DMS153 (cell line): ENCODE measurements at regions not wholly inside any gene's neighbourhood (a gene's known extent, or its start where the extent isn't known, plus 50 kb on each side); places are given as distances from the start of the nearest gene placed in this dataset.
A peak's percentile ranks its signal among the peaks of the same experiment; 100 is the strongest.
"Not testable (repeated sequence)": the region's sequence is repeated elsewhere in the genome, so short reads cannot be mapped to it uniquely, and the experiment has no call there.

ENCODE experiments used
- DNase-seq: peaks from one replicate; lab custom pipeline; 2025; lab: John Stamatoyannopoulos, UW

DNA sequence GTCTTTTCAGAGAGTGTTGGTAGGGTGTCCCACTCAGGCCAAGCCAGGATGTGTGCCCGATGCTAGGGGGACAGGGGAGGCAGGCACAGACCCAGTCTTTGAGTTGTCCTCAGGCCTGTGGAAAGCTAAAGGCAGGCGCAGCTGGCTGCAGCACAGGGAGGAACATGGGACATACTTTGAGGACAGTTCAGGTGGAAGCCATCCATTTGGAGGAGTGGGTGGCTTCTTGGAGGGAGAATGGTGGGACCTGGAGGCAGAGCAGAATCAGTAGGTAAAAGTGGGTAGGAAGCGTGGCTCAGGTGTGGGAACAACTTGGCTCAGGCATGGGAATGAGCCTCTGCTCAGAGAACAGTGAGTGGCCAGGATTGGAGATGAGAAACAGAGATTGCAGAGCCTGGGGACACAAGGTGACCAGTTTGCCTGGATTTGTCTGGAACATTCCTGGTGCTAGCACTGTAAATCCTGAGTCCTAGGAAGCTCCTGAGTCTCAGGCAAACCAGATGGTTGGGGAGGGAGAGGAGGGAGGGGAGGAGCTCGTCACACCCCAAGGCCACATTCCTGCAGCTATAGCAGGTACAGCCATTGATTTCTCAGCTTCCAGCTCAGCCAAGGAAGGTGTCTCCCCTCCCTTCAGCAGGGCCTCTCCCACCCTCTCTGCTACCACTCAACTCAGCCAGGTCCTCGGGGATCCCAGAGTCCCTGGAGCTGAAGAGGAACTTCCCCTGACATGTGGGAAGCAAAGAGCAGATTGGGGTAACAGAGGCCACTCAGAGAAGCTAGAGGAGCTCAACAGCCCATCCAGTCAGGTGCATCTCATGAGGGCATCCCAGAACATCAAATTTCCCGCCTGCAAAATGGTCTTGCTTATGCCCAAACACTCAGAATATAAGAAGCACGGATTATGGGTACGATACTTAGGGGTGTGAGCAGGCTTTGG, 65.2 kb upstream of the TINAGL1 start:
- no peak for DNase-seq

DNA sequence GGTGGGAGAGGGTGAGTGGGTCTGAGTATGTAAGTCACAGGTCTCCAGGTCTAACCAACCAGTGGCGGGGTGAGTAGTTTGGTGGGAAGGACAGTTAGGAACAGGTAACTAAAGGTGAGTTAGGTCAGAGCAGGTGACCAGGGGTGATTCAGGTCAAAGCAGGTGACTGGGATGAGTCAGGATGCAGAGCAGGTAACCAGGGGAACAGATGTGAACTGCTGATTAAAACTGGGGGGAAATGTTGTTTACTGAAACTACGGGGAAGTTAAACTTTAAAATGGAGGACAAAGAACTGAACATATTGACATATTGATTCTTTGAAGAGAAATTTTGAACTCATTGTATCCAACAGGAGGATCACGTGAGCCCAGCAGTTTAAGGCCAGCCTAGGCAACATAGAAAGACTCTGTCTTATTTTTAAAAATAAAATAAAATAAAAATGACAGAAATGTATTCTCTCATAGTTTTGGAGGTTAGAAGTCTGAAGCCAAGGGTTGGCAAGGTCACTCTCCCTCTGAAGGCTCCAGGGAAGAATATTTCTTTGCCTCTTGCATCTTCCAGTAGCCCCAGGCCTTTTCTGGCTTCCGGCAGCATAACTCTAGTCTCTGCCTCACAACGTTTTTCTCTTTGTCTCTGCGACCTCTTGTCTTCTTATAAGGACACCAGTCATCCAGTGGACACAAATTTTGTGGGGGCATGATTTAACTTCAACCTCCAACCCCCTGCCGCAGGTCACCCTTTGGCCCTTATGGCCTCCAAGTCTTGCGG, 64.3 kb upstream of the TINAGL1 start:
- DNase-seq: peak; percentile 68

DNA sequence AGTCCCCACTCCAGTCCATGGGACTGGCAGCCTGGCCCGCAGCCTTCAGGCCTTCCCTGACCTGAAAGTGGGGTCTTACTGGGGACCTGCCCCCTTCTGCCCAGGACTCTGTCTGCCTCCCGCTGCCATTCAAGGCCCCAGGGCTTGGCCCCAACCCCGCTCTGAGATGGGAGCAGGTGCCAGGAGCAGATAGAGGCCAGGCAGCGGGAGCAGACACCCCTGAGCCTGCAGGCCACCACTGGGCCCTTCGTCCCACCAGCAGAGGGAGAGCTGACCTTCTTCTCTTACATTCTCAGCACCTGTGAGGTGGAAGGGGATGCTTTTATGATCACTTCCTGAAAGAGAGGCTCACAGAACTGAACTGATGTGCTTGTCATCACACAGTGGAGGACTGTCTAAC, 62.2 kb upstream of the TINAGL1 start:
- DNase-seq: no peak

DNA sequence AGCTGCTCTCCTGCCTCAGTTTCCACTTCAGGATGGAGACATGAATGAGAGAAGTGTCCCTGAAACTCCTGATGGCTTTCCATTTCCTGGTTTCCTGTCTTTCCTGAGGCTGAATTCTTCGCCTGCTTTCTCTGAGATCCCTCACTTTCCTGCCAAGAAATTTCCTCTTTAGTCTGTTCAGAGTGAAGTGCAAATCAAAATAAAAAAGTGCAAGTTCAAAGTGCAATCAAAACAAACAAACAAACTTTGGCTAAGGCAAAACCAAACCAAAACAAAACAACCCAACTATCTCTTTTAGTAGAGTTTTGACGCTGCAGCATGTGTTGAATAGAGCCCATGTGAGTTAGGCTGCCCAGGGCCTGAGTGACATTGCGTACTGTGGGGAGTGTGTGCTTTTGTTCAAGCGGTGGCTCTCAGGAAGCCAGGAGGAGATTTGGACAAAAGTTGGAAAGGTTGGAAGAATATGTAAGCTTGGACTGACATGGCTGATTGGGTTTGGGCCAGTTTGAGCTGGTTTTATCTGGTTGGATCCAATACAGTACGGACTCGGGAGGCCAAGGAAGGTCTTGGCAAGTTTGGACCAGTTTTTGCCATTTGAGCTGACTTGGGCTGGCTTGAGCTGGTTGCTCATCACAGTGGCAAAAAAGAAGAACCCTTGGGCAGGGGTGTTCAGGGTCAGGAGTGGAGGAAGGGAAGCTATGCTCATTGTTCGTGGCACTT, 61.1 kb upstream of the TINAGL1 start:
- no peak for DNase-seq

DNA sequence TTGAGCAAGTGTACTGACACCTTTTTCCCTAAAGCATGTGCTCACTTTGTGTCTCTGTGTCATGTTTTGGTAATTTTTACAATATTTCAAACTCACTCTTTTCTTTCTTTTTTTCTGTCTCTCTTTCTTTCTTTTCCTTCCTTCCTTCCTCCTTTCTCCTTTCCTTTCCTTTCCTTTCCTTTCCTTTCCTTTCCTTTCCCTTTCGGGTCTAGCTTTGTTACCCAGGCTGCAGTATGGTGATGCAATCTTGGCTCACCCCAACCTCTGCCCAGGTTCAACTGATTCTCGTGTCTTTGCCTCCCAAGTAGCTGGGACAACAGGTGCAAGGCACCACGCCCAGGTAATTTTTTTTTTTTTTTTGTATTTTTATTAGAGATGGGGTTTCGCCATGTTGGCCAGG, 60.4 kb upstream of the TINAGL1 start:
- no peak for DNase-seq

DNA sequence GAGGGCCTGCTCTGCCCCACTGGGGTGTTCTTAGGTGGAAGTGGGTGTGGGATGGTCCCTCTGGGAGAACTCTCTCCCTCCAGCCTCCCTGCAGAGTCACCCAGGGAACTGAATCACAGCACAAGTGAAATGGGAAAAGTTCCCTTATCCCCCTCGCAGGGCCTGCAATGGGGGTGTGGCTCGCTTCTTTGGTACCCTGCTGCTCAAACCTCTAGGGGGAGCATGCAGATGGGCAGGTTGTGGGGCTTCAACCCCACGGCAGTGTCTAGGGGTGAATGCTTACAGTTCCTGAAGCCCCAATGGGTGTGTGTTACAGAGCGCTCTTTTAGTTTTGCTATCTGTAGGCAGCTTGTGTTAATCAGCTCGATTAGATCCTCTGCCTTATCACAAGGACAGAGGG, 59.0 kb upstream of the TINAGL1 start:
- DNase-seq: no peak

DNA sequence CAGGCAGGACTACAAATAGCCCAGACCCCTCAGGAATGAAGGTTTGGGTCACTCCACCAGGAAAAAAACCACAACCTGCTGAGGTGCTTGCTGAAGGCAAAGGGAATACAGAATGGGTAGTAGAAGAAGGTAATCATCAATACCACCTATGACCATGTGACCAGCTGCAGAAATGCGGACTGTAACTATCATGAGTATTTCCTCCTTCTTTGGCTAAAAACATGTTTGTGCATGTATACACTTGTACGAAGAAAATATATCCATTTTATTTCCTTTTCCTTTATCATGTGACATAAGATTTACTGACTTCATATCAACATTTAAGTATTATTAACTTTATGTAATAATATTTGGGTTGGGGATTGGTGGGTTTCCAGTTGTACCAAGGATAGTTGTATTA, 58.3 kb upstream of the TINAGL1 start:
- DNase-seq: not testable (repeated sequence)

DNA sequence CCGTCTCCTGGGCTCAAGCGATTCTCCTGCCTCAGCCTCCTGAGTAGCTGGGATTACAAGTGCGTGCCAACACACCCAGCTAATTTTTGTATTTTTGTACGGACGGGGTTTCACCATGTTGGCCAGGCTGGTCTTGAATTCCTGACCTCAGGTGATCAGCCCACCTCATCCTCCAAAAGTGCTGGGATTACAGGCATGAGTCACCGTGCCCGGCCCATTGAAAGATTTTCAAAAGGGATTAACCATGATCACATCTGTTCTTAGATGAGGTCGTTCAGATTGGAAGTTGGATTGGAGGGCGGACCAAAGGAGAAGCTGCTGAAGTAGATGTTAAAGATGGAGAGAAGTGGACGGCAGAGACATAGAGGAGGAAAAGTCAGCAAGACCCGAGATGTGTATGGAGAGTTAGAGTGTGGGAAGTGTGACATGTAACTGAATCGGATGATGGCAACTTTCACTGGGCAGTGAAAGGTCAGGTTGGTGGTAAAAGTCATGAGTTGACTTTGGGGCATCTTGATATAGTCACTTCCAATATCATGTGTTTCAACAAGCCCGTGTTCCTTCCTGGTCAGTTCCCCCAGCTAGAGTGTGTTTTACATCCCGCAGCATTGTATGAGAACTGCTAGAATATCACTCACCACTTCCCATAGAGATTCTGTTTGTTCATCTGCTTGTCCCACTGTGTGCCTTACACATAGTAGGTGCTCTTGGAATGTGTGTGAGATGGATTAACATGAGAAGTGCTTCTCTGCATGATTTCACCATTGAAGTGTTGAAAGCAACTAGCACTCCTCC, 54.4 kb upstream of the TINAGL1 start:
- no peak for DNase-seq

DNA sequence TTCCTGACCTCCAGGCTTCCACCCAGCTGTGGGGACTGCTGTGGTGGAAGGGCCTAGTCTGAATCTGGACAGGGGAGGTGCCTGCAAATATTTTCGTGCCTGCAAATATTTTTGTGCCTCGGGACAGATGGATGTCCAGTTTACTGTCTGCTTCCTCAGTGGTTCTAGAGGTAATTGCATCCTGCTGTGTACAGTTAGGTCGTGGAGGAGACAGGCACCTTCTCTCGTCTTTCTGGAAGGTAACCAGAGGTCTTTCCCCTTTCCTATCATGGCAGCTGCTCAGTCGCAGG, 53.8 kb upstream of the TINAGL1 start:
- no peak for DNase-seq

DNA sequence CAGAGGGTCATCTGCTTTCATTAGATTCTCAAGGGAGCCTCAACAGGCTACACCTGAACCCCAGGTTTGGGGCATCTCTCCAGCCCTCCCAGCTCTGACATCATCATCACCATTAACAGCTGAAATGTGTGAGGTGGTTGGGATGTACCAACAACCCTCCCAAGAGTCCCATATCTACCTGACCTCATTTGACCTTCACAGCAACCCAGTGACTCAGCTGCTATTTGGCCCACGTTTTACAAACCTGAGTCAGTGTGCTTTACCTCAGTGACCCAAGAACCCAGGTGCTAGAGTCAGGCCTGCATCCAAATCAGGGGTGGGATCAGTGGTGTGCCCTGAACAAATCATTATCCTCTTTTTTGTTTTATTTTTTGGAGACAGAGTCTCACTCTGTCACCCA, 53.3 kb upstream of the TINAGL1 start:
- no peak for DNase-seq

DNA sequence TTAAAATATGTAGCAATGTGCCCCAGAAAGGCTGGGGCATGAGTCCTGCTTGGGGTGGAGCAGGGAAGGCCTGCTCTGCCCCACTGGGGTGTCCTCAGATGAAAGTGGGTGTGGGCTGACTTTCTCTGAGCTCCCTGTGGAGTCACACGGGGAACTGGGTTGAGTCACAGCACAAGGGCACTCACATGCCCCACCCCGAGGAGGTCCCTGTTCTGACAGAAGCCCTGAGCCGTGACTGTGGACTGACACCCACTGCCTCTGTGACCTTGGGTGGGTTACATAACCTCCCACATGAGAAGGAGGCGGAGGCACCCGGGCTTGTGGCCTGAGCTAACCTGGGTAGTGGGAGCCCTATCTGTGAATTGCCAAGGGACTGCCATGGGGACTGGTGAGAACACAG, 52.5 kb upstream of the TINAGL1 start:
- DNase-seq: no peak

DNA sequence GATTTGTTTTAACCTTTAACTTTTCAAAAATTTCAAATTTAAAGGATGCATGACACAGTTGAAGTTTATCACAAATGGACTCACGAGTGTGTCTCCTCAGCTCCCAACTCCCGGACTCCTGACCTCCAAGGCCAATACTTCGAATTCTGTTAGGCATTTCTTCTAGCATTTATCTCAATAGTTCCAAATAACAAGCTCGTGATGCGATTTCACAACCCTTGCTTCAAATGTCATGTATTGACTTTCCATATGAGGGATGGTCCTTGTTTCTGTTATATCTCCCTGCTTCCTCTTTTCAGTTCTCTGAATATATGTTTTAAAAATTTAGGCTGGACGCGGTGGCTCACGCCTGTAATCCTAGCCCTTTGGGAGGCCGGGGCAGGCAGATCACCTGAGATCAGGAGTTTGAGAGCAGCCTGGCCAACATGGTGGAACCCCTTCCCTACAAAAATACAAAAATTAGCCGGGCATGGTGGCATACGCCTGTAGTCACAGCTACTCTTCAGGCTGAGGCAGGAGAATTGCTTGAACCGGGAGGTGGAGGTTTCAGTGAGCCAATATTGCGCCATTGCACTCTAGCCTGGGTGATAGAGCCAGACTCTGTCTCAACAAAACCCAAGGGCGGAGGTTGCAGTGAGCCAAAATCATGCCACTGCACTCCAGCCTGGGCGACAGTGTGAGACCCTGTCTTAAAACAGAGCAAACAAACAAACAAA, 52.0 kb upstream of the TINAGL1 start:
- DNase-seq: no peak
